ENCODE measurements at regions not wholly inside any gene's neighbourhood (a gene's known extent, or its start where the extent isn't known, plus 50 kb on each side); places are given as distances from the start of the nearest gene placed in this dataset.
A peak's percentile ranks its signal among the peaks of the same experiment; 100 is the strongest.

DNA sequence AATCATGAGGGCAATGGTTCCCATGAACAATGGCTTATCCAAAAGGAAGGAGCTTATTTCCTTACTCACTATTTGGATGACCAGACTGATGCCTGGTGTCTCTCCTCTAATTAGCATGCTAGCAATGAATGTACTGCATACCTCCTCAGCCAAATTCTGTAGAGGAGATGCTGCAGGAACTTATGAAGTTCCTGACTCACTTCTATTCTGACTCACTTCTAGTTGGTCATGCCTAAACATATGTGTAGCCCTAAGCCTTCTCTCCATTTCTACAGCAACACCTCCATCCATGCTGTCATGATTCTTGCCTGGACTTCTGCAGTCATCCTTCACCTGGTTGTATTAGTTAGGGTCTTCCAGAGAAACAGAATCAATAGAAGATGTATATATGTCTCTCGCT, 59.9 kb upstream of the MRPS9 start:
- no peak for DNase-seq

DNA sequence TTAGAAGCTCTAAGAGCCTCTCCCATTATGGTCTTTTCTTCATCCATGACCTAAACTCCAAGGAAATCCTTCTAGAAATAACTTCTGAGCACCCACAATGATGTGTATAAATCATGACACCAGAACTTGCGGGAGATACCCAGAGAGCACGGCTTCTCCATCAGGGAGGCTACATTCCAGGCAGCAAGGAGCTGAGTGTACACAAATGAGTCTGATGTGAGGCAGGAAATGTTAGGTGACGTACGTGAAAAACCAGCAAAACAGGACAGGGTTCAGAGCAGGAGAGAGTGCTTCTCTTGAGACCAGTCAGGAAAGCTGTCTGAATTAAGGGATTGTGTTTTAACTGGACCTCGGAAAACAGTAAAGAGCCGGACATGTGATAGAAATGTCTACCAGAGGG, 58.1 kb upstream of the MRPS9 start:
- DNase-seq, result peak; percentile 54

DNA sequence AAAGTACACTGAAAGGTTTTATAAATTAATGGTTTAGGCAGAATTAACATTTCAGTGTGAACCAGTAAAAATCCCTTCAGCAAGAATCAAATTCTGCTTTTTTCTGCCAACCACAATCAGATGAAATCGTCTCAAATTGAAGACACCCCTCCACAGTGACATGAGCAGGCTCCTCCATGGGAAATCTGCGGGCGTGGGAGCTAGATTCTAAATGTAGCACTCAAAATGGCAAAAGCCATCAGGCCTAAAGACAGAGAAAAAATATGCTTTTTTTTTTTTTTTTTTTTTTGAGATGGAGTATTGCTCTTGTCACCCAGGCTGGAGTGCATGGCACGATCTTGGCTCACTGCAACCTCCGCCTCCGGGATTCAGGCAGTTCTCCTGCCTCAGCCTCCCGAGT, 55.8 kb upstream of the MRPS9 start:
- DNase-seq, result no peak
